ENCODE measurements at regions not wholly inside any gene's neighbourhood (a gene's known extent, or its start where the extent isn't known, plus 50 kb on each side); places are given as distances from the start of the nearest gene placed in this dataset.

- TF ChIP-seq JUND (IDR thresholded peaks at IDR 0.05) = no peak
- TF ChIP-seq TAF1 (conservative IDR thresholded peaks at IDR 0.05) = no peak
- no peak for TF ChIP-seq YY1 (IDR thresholded peaks at IDR 0.05)
- TF ChIP-seq HNF4A (conservative IDR thresholded peaks at IDR 0.05) = no peak
- TF ChIP-seq RXRA (IDR thresholded peaks at IDR 0.05) = no peak
- TF ChIP-seq MAX (IDR thresholded peaks at IDR 0.05) = no peak
- TF ChIP-seq GABPA (IDR thresholded peaks at IDR 0.05 in 1 of 2, conservative IDR thresholded peaks at IDR 0.05 in 1 of 2) = no peak
- no peak for TF ChIP-seq REST (IDR thresholded peaks at IDR 0.05)
- TF ChIP-seq FOXA2 (IDR thresholded peaks at IDR 0.05) = no peak
- TF ChIP-seq ZBTB33 (IDR thresholded peaks at IDR 0.05) = no peak
- no peak for TF ChIP-seq CTCF (IDR thresholded peaks at IDR 0.05; ENCODE audit: low read depth, low read length, missing input control)
- no peak for TF ChIP-seq ATF3 (IDR thresholded peaks at IDR 0.05)
- no peak for TF ChIP-seq FOXA1 (IDR thresholded peaks at IDR 0.05)
- no peak for TF ChIP-seq RAD21 (IDR thresholded peaks at IDR 0.05)
- no peak for TF ChIP-seq EGR1 (IDR thresholded peaks at IDR 0.05; ENCODE audit: low read depth in 2 of 2)
- TF ChIP-seq SP1 (IDR thresholded peaks at IDR 0.05) = no peak
- Histone ChIP-seq H3K4me3 (ENCODE audit: low read depth in 1 of 3, low read length in 3 of 3) (no peak overlapping the region), H3K27me3 (ENCODE audit: control insufficient read depth in 4 of 4, insufficient read depth in 4 of 4, low read length in 3 of 4) (no peaks in the 10 kb centered on the region), H3K4me1 (ENCODE audit: control insufficient read depth in 4 of 4, insufficient read depth in 4 of 4, low read length in 3 of 4) (no peaks in the 10 kb centered on the region), H3K9me3 (ENCODE audit: control insufficient read depth in 4 of 4, low read length in 3 of 4) (no peaks in the 10 kb centered on the region), H3K36me3 (ENCODE audit: control insufficient read depth in 4 of 4, insufficient read depth in 3 of 4, low read depth in 1 of 4, low read length in 3 of 4) (peaks cover 3 to 19% (median 14%) of the 10 kb centered on the region in 4 donors), H3K9ac (ENCODE audit: low read depth in 1 of 2, low read length in 2 of 2) (no peak overlapping the region), H3K27ac (ENCODE audit: low read depth in 1 of 2, low read length in 2 of 2) (no peak overlapping the region)
- WGBS = 93% methylated on average over 3 of the region's 3 CpGs
- no peak for DNase-seq (ENCODE audit: low spot score)
Observed at GRCh38 chr18:46266473-46266872, 162.3 kb downstream of the HAUS1 start.

- peaks cover 0 to 16% (median 7%) of the 10 kb centered on the region in 4 donors for H3K36me3 ChIP-seq (ENCODE audit: control insufficient read depth in 4 of 4, insufficient read depth in 3 of 4, low read depth in 1 of 4, low read length in 3 of 4)
- no peaks in the 10 kb centered on the region for H3K4me1 ChIP-seq (ENCODE audit: control insufficient read depth in 4 of 4, insufficient read depth in 4 of 4, low read length in 3 of 4)
- no peak overlapping the region for H3K27ac ChIP-seq (ENCODE audit: low read depth in 1 of 2, low read length in 2 of 2)
- no peak overlapping the region for H3K4me3 ChIP-seq (ENCODE audit: low read depth in 1 of 3, low read length in 3 of 3)
- no peaks in the 10 kb centered on the region for H3K27me3 ChIP-seq (ENCODE audit: control insufficient read depth in 4 of 4, insufficient read depth in 4 of 4, low read length in 3 of 4)
- WGBS = 58% methylated on average over 2 of the region's 2 CpGs
- no peaks in the 10 kb centered on the region for H3K9me3 ChIP-seq (ENCODE audit: control insufficient read depth in 4 of 4, low read length in 3 of 4)
- H3K9ac ChIP-seq (ENCODE audit: low read depth in 1 of 2, low read length in 2 of 2) = no peak overlapping the region
- no peak for DNase-seq (ENCODE audit: low spot score)
- TF ChIP-seq FOXA1 (IDR thresholded peaks at IDR 0.05) (no peak), MAX (IDR thresholded peaks at IDR 0.05) (no peak), RXRA (IDR thresholded peaks at IDR 0.05) (no peak), HNF4A (conservative IDR thresholded peaks at IDR 0.05) (no peak), YY1 (IDR thresholded peaks at IDR 0.05) (no peak), JUND (IDR thresholded peaks at IDR 0.05) (no peak), CTCF (IDR thresholded peaks at IDR 0.05; ENCODE audit: low read depth, low read length, missing input control) (no peak), REST (IDR thresholded peaks at IDR 0.05) (no peak), SP1 (IDR thresholded peaks at IDR 0.05) (no peak)
Observed at GRCh38 chr18:46268671-46269070, 164.5 kb downstream of the HAUS1 start.

Measured in liver (tissue), 8 donors.